ENCODE measurements at regions not wholly inside any gene's neighbourhood (a gene's known extent, or its start where the extent isn't known, plus 50 kb on each side); places are given as distances from the start of the nearest gene placed in this dataset.
"Not testable (repeated sequence)": the region's sequence is repeated elsewhere in the genome, so short reads cannot be mapped to it uniquely, and the experiment has no call there.

- DNase-seq (ENCODE audit: low read depth in 2 of 2), result no peak
Observed at GRCh38 chr19:28297036-28297435, 915.9 kb downstream of the UQCRFS1 start.

DNA sequence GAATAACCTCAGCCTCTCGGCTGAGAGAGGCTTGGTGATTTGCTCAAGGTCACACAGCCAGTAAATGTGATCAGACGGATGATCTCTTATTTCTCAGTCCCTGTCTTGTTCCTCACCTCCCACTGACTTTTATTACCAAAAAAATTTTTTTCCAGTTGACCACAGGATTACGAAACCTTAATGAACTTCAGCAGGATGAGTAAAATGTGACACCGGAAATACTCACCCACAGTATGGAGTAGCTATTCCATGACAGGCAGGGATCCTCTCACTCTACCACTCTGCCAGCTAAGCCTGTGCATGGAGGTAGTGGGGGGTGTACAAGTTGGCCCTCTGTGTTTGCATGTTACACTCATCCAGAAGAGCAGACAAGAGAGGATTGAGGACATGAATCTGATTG is 916.4 kb downstream of the UQCRFS1 start:
- DNase-seq (ENCODE audit: low read depth in 2 of 2), result no peak

GRCh38 chr19:28294975-28295374 is 918.0 kb downstream of the UQCRFS1 start:
- not testable (repeated sequence) for DNase-seq (ENCODE audit: low read depth in 2 of 2)

DNA sequence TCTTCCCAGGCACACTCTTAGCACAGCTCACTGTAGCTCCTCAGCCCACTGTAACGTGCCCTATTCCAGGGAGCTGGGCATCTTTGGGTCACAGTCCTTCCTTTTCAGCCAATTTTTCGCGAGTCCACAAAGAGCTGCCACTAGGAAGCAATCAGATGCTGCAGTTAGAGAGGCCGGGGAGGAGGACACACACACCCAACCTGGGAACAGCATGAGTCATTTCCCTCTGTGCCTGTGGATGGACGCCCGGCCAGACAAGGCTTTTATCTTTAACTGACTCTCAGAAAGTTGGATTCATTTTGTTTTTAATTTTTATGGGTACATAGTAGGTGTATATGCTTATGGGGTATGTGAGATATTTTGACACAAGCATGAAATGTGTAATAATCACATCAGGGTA is 918.6 kb downstream of the UQCRFS1 start:
- DNase-seq (ENCODE audit: low read depth in 2 of 2), result no peak

- no peak for DNase-seq (ENCODE audit: low read depth in 2 of 2)
Observed at GRCh38 chr19:28293685-28294084, 919.3 kb downstream of the UQCRFS1 start.

GRCh38 chr19:28292822-28293500 is 920.0 kb downstream of the UQCRFS1 start:
- DNase-seq (ENCODE audit: low read depth in 2 of 2), result no peak

DNA sequence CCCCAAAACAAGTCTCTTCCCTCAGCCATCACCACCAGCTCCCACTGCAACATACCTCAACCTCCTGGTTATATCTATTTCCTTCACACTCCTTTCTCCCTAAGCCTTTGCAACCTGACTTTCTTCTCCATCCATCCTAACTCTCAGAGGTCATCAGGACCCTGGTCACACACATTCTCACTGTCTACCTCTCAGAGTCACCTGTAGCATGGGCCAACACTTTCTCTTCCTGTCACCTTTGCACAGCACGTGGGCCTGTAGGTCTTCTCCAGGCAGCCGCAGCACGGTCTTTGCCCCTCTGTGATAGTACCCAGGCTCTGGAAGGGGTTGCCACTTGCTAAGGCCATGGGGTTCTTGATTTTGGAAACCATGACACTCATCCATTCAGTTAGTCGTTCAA is 921.1 kb downstream of the UQCRFS1 start:
- DNase-seq (ENCODE audit: low read depth in 2 of 2), result no peak

DNA sequence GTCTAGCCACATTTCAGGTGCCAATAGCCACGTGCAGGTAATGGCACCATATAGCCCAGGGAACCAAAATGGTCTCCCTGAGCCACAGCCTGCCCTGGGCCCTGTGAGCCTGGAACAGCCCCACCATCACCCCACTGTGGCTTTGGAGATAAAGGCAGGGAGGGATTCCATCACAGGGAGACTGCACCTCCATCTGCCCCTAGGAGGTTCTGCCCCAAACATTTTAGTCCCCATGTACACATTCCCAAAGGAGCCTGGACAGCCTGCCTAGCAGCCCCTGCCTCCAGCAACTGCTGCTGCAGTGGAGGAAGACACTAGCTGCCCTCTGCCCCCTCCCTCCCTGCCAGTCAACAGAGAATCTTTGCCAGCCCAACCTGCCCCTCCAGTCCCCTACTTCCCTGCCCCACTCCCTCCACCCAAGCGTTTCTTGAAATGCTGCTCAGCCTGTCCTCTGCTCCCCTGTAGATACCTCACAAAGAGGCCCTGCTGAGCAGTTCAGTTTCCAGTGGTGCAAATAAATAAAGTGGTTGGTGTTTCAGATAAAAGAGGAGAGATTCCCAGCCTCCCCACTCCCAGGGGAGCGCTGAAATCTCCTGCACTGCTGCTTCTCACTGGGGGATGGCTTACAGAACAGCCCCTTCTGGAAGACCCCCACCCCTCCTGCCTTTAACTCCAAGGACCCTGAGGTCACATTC is 921.8 kb downstream of the UQCRFS1 start:
- no peak for DNase-seq (ENCODE audit: low read depth in 2 of 2)

- no peak for DNase-seq (ENCODE audit: low read depth in 2 of 2)
Observed at GRCh38 chr19:28289295-28290063, 923.5 kb downstream of the UQCRFS1 start.

- no peak for DNase-seq (ENCODE audit: low read depth in 2 of 2)
Observed at GRCh38 chr19:28288572-28289264, 924.2 kb downstream of the UQCRFS1 start.

- no peak for DNase-seq (ENCODE audit: low read depth in 2 of 2)
Observed at GRCh38 chr19:28285917-28286316, 927.0 kb downstream of the UQCRFS1 start.

- DNase-seq (ENCODE audit: low read depth in 2 of 2), result no peak
Observed at GRCh38 chr19:28285078-28285477, 927.9 kb downstream of the UQCRFS1 start.

GRCh38 chr19:28284389-28284788 is 928.6 kb downstream of the UQCRFS1 start:
- DNase-seq (ENCODE audit: low read depth in 2 of 2), result no peak

DNA sequence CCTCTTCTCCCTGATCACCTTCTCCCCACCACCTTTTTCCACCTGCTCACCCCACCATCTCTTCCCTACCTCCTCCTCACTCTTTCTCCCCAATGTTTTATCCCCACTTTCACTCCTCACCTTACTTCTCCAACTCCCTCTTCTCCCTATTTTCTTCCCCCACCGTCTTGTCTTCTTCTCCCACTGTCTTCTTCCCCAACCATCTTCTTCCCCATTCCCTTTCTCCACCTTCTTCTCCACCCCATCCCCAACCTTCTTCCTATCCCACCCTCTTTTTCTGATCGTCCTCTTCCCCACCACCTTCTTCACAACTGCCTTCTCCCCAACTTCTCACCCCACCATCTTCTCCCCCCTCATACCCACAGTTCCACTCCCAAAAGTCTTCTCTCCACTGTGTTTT is 929.4 kb downstream of the UQCRFS1 start:
- no peak for DNase-seq (ENCODE audit: low read depth in 2 of 2)

- no peak for DNase-seq (ENCODE audit: low read depth in 2 of 2)
Observed at GRCh38 chr19:28281676-28282075, 931.3 kb downstream of the UQCRFS1 start.

DNA sequence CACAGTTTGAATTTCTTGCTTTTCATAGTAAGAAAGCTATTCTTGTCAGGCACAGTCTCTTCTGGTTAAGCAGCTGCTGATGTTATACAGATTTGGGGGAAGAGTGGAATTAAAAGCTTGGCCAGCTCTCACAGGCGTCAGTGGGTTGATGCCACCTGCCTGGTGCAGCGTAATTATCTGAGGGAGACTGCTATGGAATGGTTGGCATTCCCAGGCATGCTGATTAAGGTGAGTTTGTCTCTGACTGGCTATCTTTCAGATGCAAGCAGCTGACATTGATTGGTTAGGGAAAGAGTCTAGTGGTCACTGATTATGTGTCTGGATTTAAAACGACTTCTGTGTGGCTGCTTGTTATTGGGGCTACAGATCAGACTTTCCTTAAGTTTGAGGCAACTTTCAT is 948.4 kb downstream of the UQCRFS1 start:
- no peak for DNase-seq (ENCODE audit: low read depth in 2 of 2)

- no peak for DNase-seq (ENCODE audit: low read depth in 2 of 2)
Observed at GRCh38 chr19:28258829-28259228, 954.1 kb downstream of the UQCRFS1 start.

GRCh38 chr19:28257396-28257795 is 955.6 kb downstream of the UQCRFS1 start:
- DNase-seq (ENCODE audit: low read depth in 2 of 2), result no peak

- no peak for DNase-seq (ENCODE audit: low read depth in 2 of 2)
Observed at GRCh38 chr19:28247243-28247642, 965.7 kb downstream of the UQCRFS1 start.

GRCh38 chr19:28245937-28246336 is 967.0 kb downstream of the UQCRFS1 start:
- DNase-seq (ENCODE audit: low read depth in 2 of 2), result no peak

DNA sequence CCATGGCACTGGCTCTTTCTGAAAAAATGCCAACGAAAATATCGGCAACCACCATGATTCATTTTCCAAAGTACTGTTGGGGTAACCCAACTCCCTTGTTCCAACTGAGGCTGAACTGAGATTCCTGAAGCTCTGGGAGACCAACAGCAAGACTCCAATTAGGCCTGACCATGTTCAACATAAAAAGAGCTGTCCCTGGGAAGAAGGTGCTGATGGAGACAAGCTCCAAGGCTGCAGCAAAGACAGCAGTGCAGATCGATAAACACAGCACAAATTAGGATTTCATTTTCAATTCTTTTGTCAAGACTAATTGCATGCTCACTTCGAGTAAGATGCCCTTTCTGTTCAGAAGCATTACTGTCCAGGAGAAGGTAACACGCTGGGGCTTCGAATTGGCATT is 968.0 kb downstream of the UQCRFS1 start:
- DNase-seq (ENCODE audit: low read depth in 2 of 2), result no peak

GRCh38 chr19:28242317-28242927 is 970.5 kb downstream of the UQCRFS1 start:
- DNase-seq (ENCODE audit: low read depth in 2 of 2), result no peak
